Left lung (tissue), 4 donors: ENCODE measurements at regions not wholly inside any gene's neighbourhood (a gene's known extent, or its start where the extent isn't known, plus 50 kb on each side); places are given as distances from the start of the nearest gene placed in this dataset.

Experiments used
- ATAC-seq: fragments of 200-7000 bp; cut with Tn5 transposase; one replicate; pipeline ENCODE4 v1.9.1; 2020; ENCODE audit warnings: moderate library complexity
- DNase-seq, 4 donors: peaks; one replicate each; pipeline ENCODE4 v3.0.0-alpha.2; 2013 to 2020
- H3K27ac ChIP-seq, 2 donors: fragments of 200-600 bp; sonication (generic) in 1 of 2; one replicate each; pipeline versions ENCODE4 v1.5.0 to v1.8.0; 2020 to 2021
- H3K27me3 ChIP-seq, 2 donors: fragments of 200-600 bp; sonication (generic) in 1 of 2; one replicate each; pipeline versions ENCODE4 v1.5.0 to v1.8.0; 2020 to 2021
- H3K36me3 ChIP-seq, 2 donors: fragments of 200-600 bp; sonication (generic) in 1 of 2; one replicate each; pipeline versions ENCODE4 v1.5.0 to v1.8.0; 2020 to 2021
- H3K4me1 ChIP-seq, 2 donors: fragments of 200-600 bp; one replicate each; pipeline ENCODE4 v1.8.0; 2021
- H3K4me3 ChIP-seq, 2 donors: fragments of 200-600 bp; sonication (generic) in 1 of 2; one replicate each; pipeline versions ENCODE4 v1.5.0 to v1.8.0; 2020 to 2021; ENCODE audit warnings: mild to moderate bottlenecking in 1 of 2
- H3K9me3 ChIP-seq, 2 donors: fragments of 200-600 bp; sonication (generic) in 1 of 2; one replicate each; pipeline versions ENCODE4 v1.5.0 to v1.8.0; 2020 to 2021
- CTCF ChIP-seq, 2 donors: fragments of 200-600 bp; sonication (generic) in 1 of 2; IDR thresholded peaks; one replicate each; pipeline versions ENCODE4 v1.5.0 to v1.8.0; 2021; ENCODE audit warnings: antibody characterized with exemption in 2 of 2
- intact Hi-C, 2 donors: fragments of 100-400 bp; cut with DNase I; formaldehyde crosslinking; loops; one replicate each; pipeline versions ENCODE4 v1.11.2 to v1.14.2; 2022
- donor health status: DM: no; HTN: yes; CAD: no.
- donor health status: DM: no; HTN: no; CAD: no.

GRCh38 chr18:1958798-1959197 is 612.5 kb downstream of the METTL4 start:
- no peaks in the 10 kb centered on the region for H3K4me1 ChIP-seq
- no peaks in the 10 kb centered on the region for H3K36me3 ChIP-seq
- intact Hi-C loops, result no loop called here
- no peak overlapping the region for H3K4me3 ChIP-seq
- no peak overlapping the region for H3K27ac ChIP-seq
- no peak for TF ChIP-seq CTCF (IDR thresholded peaks at IDR 0.05)
- ATAC-seq (no peak), DNase-seq (no peak)
- H3K9me3 ChIP-seq, result peaks cover 0 to 2% of the 10 kb centered on the region in 2 donors
- H3K27me3 ChIP-seq, result no peaks in the 10 kb centered on the region

- H3K36me3 ChIP-seq, result no peaks in the 10 kb centered on the region
- ATAC-seq (no peak), DNase-seq (no peak)
- TF ChIP-seq CTCF (IDR thresholded peaks at IDR 0.05), result no peak
- no peak overlapping the region for H3K4me3 ChIP-seq
- H3K4me1 ChIP-seq, result no peaks in the 10 kb centered on the region
- H3K9me3 ChIP-seq, result no peaks in the 10 kb centered on the region
- H3K27ac ChIP-seq, result no peak overlapping the region
- H3K27me3 ChIP-seq, result no peaks in the 10 kb centered on the region
- intact Hi-C loops, result no loop called here
These were observed 606.3 kb downstream of the METTL4 start for GRCh38 chr18:1965016-1965415.

GRCh38 chr18:1965541-1965940 is 605.8 kb downstream of the METTL4 start:
- no peaks in the 10 kb centered on the region for H3K9me3 ChIP-seq
- no peak for TF ChIP-seq CTCF (IDR thresholded peaks at IDR 0.05)
- DNase-seq (no peak), ATAC-seq (no peak)
- H3K27ac ChIP-seq, result no peak overlapping the region
- no peaks in the 10 kb centered on the region for H3K4me1 ChIP-seq
- no peak overlapping the region for H3K4me3 ChIP-seq
- H3K27me3 ChIP-seq, result no peaks in the 10 kb centered on the region
- no peaks in the 10 kb centered on the region for H3K36me3 ChIP-seq
- intact Hi-C loops, result no loop called here

- Histone ChIP-seq H3K27ac (no peak overlapping the region), H3K4me3 (no peak overlapping the region), H3K27me3 (no peaks in the 10 kb centered on the region), H3K9me3 (no peaks in the 10 kb centered on the region), H3K36me3 (no peaks in the 10 kb centered on the region), H3K4me1 (no peaks in the 10 kb centered on the region)
- DNase-seq (no peak), ATAC-seq (no peak)
- no peak for TF ChIP-seq CTCF (IDR thresholded peaks at IDR 0.05)
- intact Hi-C loops, result no loop called here
These were observed 602.4 kb downstream of the METTL4 start for GRCh38 chr18:1968801-1969498.

- H3K27ac ChIP-seq, result no peak overlapping the region
- H3K4me1 ChIP-seq, result no peaks in the 10 kb centered on the region
- no peaks in the 10 kb centered on the region for H3K27me3 ChIP-seq
- DNase-seq (no peak), ATAC-seq (no peak)
- intact Hi-C loops, result no loop called here
- no peaks in the 10 kb centered on the region for H3K9me3 ChIP-seq
- H3K4me3 ChIP-seq, result no peak overlapping the region
- no peaks in the 10 kb centered on the region for H3K36me3 ChIP-seq
- no peak for TF ChIP-seq CTCF (IDR thresholded peaks at IDR 0.05)
These were observed 594.8 kb downstream of the METTL4 start for GRCh38 chr18:1976484-1976883.
